ENCODE measurements at regions not wholly inside any gene's neighbourhood (a gene's known extent, or its start where the extent isn't known, plus 50 kb on each side); places are given as distances from the start of the nearest gene placed in this dataset.
"Not testable (repeated sequence)": the region's sequence is repeated elsewhere in the genome, so short reads cannot be mapped to it uniquely, and the experiment has no call there.

- no peak for DNase-seq (ENCODE audit: low read depth, low spot score)
These were observed 111.6 kb downstream of the MIAT start for GRCh38 chr22:26768952-26769351.

DNA sequence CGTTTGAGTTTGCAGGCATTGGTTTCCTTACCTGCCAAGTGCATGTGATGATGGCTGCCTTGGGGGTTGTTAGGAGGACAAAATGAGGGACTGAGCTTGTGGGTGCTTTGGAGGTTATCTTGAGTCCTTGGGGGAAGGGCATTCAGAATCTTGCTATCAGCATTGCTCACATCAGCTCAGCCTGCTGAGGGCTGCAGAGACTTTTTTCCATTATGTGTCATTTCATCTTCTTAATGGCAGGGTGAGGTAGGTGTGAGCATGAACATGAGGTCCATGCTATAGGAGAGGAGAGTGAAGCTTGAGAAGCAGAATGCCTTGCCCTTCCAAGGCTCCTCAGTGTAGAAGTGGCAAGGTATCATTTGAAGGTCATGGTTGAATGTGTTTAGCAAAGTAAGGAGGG lies 112.3 kb downstream of the MIAT start:
- DNase-seq (ENCODE audit: low read depth, low spot score) = no peak

GRCh38 chr22:26770624-26771023 lies 113.2 kb downstream of the MIAT start:
- no peak for DNase-seq (ENCODE audit: low read depth, low spot score)

DNA sequence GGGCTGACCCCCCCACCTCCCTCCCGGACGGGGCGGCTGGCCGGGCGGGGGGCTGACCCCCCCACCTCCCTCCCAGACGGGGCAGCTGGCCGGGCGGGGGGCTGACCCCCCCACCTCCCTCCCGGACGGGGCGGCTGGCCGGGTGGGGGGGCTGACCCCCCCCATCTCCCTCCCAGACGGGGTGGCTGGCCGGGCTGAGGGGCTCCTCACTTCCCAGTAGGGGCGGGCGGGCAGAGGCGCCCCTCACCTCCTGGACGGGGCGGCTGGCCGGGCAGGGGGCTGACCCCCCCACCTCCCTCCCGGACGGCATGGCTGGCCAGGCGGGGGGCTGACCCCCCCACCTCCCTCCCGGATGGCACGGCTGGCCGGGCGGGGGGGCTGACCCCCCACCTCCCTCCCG lies 115.7 kb downstream of the MIAT start:
- not testable (repeated sequence) for DNase-seq (ENCODE audit: low read depth, low spot score)

DNA sequence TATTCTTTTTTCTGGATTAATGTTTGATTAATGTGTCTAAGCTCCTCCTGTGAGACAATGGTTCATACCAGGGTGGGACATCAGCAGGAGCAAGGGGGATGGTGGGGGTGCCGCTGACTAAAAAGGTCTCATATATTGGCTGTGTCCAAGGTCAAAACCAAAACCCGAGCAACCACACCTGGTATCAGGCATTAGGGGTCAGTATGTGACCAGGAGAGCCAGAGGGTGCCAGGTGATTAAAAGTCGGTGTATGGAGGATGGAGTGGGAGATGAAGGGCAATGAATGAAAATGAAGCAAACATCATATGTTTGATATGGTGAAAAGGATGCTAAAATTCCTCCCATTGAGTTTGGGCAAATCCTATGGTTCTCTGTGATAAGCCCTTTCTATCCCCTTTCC lies 118.0 kb downstream of the MIAT start:
- DNase-seq (ENCODE audit: low read depth, low spot score) = no peak

GRCh38 chr22:26777156-26777801 lies 119.9 kb downstream of the MIAT start:
- no peak for DNase-seq (ENCODE audit: low read depth, low spot score)

DNA sequence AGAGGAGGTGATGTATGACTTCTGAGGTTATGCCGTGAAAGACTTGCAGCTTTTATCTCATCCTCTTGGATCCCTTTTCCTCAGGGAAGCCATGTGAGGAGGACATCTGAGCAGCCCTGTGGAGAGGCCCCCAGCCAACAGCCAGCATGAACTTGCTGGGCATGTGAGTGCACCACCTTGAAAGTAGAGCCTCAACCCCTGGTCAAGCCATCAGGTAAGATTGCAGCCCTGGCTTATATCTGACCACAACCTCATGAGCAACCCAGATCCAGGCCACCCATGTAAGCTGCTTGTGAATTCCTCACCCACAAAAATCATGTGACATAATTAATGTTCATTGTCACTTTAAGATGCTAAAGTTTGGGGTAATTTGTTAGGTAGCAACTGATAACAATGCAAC lies 121.0 kb downstream of the MIAT start:
- DNase-seq (ENCODE audit: low read depth, low spot score) = no peak

- no peak for DNase-seq (ENCODE audit: low read depth, low spot score)
These were observed 121.7 kb downstream of the MIAT start for GRCh38 chr22:26779108-26779507.

GRCh38 chr22:26779929-26780328 lies 122.5 kb downstream of the MIAT start:
- DNase-seq (ENCODE audit: low read depth, low spot score) = no peak

DNA sequence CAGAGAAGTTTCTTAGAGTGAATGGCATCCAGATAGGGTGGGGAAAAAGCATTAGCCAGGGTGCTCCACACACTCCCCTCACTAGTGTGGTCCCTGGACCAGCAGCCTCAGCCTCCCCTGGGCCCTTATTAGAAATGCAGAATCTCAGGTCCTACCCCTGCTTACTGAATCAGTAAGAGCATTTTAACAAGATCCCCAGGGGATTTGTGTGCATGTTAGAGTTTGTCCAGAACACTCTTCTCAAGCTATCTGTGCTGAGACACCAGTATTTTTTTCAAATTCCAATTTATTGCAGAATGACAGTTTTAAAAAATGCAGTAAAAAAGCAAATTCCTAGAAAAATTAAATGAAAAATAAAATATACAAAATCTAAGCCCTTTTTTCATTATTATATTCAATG lies 123.1 kb downstream of the MIAT start:
- no peak for DNase-seq (ENCODE audit: low read depth, low spot score)

DNA sequence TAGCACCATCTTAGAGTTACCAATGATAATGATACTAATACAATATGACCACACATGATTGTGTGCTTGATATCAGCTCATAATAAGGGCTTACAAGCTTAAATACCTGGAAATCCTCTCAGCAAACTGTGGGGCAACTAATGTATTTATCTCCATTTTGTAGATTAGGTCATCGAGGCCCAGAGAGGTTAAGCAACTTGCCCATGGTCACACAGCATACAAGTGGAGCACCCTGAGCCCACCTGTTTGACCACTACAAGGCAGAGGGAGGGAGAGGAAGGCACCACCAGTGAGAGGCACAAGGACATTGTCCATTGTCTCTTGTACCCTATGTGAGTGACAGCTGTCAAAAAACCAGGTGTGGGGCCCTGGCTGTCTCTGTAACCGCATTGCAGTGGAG lies 123.7 kb downstream of the MIAT start:
- DNase-seq (ENCODE audit: low read depth, low spot score) = no peak

DNA sequence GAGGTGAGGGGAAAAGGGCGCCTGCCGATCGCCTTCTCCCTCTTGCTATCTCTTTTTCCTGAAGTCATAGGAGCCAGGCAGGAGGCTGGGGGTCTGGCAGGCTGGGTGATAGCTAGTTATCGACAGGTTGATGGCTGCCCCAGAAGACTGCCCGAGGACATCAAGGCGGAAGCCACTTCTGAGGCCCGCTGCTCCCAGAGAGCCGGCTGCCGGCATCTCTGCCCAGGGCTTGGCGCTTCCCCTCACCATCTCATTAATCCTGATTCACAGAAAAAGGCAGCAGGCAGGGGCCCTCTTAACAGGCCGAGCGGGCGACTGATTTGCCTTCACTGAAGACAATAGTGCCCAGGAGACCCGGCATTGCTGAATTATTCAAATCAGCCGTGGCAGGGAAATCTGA lies 124.2 kb downstream of the MIAT start:
- no peak for DNase-seq (ENCODE audit: low read depth, low spot score)

GRCh38 chr22:26783885-26784284 lies 126.5 kb downstream of the MIAT start:
- DNase-seq (ENCODE audit: low read depth, low spot score) = no peak

DNA sequence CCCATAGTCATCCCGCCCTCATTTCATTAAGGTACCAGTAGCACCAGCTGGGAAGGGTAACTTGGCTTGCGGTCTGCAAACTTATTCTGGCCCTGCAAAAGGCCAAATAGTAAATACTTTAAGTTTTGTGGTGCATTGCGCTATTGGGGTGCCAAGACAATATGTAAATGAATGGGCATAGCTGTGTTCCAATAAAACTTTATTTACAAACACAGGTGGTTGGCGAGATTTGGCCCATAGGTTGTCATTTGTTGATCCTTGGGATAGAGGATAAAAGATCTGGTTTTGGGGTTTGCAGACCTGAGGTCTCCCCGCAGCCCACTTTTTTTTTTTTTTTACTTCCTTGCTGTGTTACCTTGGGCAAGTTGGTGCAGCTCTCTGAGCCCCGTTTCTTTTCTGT lies 127.4 kb downstream of the MIAT start:
- DNase-seq (ENCODE audit: low read depth, low spot score) = no peak

DNA sequence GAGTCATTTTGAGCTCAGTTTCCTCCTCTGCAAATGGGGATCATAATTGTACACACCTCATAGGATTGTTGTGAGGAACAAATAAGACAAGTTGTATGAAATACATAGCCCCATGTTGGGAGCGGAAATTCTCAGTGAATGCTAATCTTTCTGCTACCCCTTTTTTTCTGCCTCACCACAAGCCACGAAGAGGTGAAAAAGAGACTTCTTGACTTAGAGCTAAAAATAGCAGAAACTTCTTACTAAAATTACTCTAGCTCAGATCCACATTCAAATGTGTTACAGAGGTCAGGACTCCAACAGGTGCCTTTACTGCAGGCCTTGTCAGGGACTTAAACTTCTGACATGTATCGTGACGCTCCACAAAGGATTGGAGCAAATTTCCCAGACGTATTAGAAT lies 128.5 kb downstream of the MIAT start:
- DNase-seq (ENCODE audit: low read depth, low spot score) = no peak

DNA sequence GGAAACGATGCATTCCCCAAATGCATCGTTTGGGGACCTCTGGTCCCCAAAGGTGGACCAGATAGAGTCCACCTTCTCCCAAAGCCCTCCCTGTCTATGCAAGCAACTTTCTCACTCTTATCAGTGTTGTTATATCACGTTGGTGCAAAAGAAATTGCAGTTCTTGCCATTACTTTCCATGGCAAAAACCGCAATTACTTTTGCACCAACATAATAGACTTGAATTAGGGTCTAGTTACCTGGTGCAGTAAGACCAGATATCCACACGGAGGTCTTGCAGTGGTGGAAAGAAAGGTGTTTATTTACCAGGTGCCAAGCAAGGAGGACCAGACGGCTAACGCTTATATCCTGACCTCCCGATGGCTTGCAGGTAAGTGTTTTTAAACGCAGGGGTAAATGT lies 129.0 kb downstream of the MIAT start:
- no peak for DNase-seq (ENCODE audit: low read depth, low spot score)

GRCh38 chr22:26789951-26790350 lies 132.6 kb downstream of the MIAT start:
- DNase-seq (ENCODE audit: low read depth, low spot score) = no peak

- DNase-seq (ENCODE audit: low read depth, low spot score) = no peak
These were observed 135.1 kb downstream of the MIAT start for GRCh38 chr22:26792522-26792921.

- DNase-seq (ENCODE audit: low read depth, low spot score) = no peak
These were observed 139.4 kb downstream of the MIAT start for GRCh38 chr22:26796785-26797184.

DNA sequence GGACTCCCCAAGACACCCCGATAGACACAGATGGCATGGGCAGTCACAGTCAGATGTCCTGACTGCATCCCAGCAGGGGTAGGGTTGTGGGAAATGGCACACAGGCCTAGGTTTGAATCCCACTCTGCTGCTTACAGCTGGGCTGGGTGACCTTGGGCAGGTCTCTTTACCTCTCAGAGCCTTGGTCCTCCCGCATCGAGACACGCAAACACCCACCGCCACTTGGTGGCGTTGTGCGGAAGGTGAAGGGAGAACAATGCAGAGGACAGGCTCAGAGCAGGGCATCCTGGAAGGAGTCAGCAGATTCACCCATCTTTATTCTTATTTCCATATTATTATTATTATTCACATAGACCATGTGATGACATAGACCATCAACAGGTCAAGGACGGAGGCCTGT lies 140.5 kb downstream of the MIAT start:
- DNase-seq (ENCODE audit: low read depth, low spot score) = no peak

- DNase-seq (ENCODE audit: low read depth, low spot score) = no peak
These were observed 141.2 kb downstream of the MIAT start for GRCh38 chr22:26798462-26799065.

DNA sequence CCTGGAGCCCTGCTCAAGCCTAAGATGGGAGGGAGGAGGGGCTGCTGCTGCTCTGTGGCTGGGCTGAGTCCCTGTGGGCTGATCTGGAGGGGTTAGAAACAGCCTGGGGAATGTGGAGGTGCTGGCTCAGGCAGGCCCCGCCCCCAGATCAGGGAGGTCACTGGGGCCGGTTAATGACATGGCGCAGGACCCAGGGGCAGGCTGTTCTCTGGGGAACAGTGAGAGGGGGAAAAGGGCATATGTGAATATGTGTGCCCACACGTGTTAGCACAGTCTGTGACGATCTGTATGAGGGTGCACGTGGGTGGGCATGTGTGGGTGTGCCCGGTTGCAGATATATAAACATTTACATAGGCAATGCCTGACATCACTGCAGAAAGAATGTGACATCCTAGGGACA lies 143.5 kb downstream of the MIAT start:
- no peak for DNase-seq (ENCODE audit: low read depth, low spot score)

- no peak for DNase-seq (ENCODE audit: low read depth, low spot score)
These were observed 144.1 kb downstream of the MIAT start for GRCh38 chr22:26801449-26801848.

DNA sequence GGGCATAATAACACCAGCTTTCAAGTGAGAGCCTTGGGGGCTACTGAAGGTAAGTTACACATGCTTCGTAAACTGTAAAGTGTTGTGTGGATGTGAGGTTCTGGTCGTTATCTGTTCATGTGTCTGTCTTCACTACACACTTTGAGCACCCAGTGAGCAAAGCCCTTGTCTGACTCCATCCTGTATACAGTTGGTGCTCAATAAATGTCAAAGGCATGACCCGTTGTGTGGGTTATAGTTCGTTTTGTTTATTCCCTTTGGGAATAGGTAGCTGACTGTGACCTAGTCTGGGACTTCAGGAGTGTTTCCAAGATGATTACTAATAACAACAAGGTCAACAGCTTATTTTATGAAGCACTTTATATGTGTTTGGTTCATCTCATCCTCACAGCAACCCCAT lies 146.9 kb downstream of the MIAT start:
- DNase-seq (ENCODE audit: low read depth, low spot score) = no peak

Data from brain pericyte (primary cell).